ENCODE measurements at regions not wholly inside any gene's neighbourhood (a gene's known extent, or its start where the extent isn't known, plus 50 kb on each side); places are given as distances from the start of the nearest gene placed in this dataset.

DNA sequence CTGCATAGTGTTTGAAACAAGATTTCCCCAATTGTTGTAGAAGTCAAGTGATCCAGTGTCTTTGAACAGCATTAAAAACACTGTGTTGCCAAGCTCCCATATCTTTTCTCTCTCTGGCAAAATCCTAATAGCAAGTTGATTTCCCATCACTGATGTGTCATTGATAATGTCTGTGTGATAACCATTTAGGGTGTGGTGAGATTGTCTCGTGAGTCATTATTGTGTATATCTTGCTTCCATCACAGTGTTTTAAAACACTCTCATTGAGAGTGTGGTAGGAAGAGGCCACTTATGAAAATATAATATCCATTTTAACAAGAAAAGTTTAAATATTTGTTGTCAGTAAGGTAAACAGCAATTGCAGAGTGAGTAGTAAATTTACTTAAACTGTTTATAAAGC lies 74.7 kb downstream of the PRORP start:
- H3K27ac ChIP-seq: no peak overlapping the region
- no peaks in the 10 kb centered on the region for H3K36me3 ChIP-seq
- H3K9me3 ChIP-seq: no peaks in the 10 kb centered on the region
- H3K27me3 ChIP-seq: no peaks in the 10 kb centered on the region
- H3K4me1 ChIP-seq (ENCODE audit: control insufficient read depth in 1 of 2, insufficient read depth in 1 of 2, low read depth in 1 of 2, low read length in 1 of 2): peaks cover 5 to 17% of the 10 kb centered on the region in 2 experiments
- no peak for TF ChIP-seq CTCF (IDR thresholded peaks at IDR 0.05)
- no peak overlapping the region for H3K4me3 ChIP-seq (ENCODE audit: low read depth in 1 of 2, low read length in 1 of 2)

- Histone ChIP-seq H3K4me1 (ENCODE audit: control insufficient read depth in 1 of 2, insufficient read depth in 1 of 2, low read depth in 1 of 2, low read length in 1 of 2) (peaks cover 0 to 21% of the 10 kb centered on the region in 2 experiments), H3K36me3 (no peaks in the 10 kb centered on the region), H3K27me3 (no peaks in the 10 kb centered on the region), H3K27ac (no peak overlapping the region), H3K4me3 (ENCODE audit: low read depth in 1 of 2, low read length in 1 of 2) (no peak overlapping the region), H3K9me3 (no peaks in the 10 kb centered on the region)
- no peak for TF ChIP-seq CTCF (IDR thresholded peaks at IDR 0.05)
These were observed 78.7 kb downstream of the PRORP start for GRCh38 chr14:35201066-35201465.

- H3K36me3 ChIP-seq: no peaks in the 10 kb centered on the region
- TF ChIP-seq CTCF (IDR thresholded peaks at IDR 0.05): no peak
- H3K4me3 ChIP-seq (ENCODE audit: low read depth in 1 of 2, low read length in 1 of 2): no peak overlapping the region
- peaks cover 0 to 21% of the 10 kb centered on the region in 2 experiments for H3K4me1 ChIP-seq (ENCODE audit: control insufficient read depth in 1 of 2, insufficient read depth in 1 of 2, low read depth in 1 of 2, low read length in 1 of 2)
- peak overlapping the region; percentile 19 for H3K27ac ChIP-seq
- H3K27me3 ChIP-seq: no peaks in the 10 kb centered on the region
- H3K9me3 ChIP-seq: no peaks in the 10 kb centered on the region
These were observed 79.8 kb downstream of the PRORP start for GRCh38 chr14:35202195-35202594.

- Histone ChIP-seq H3K9me3 (no peaks in the 10 kb centered on the region), H3K27me3 (no peaks in the 10 kb centered on the region), H3K27ac (no peak overlapping the region), H3K4me3 (ENCODE audit: low read depth in 1 of 2, low read length in 1 of 2) (no peak overlapping the region), H3K36me3 (no peaks in the 10 kb centered on the region), H3K4me1 (ENCODE audit: control insufficient read depth in 1 of 2, insufficient read depth in 1 of 2, low read depth in 1 of 2, low read length in 1 of 2) (peaks cover 0 to 21% of the 10 kb centered on the region in 2 experiments)
- TF ChIP-seq CTCF (IDR thresholded peaks at IDR 0.05): no peak
These were observed 83.4 kb downstream of the PRORP start for GRCh38 chr14:35205737-35206136.

- TF ChIP-seq CTCF (IDR thresholded peaks at IDR 0.05): no peak
- Histone ChIP-seq H3K27ac (no peak overlapping the region), H3K9me3 (no peaks in the 10 kb centered on the region), H3K36me3 (no peaks in the 10 kb centered on the region), H3K4me1 (ENCODE audit: control insufficient read depth in 1 of 2, insufficient read depth in 1 of 2, low read depth in 1 of 2, low read length in 1 of 2) (no peaks in the 10 kb centered on the region), H3K27me3 (no peaks in the 10 kb centered on the region), H3K4me3 (ENCODE audit: low read depth in 1 of 2, low read length in 1 of 2) (no peak overlapping the region)
These were observed 81.1 kb upstream of the PSMA6 start for GRCh38 chr14:35211067-35211466.
